HG02623 (cell line): ENCODE measurements at regions not wholly inside any gene's neighbourhood (a gene's known extent, or its start where the extent isn't known, plus 50 kb on each side); places are given as distances from the start of the nearest gene placed in this dataset.

Source experiments
- ATAC-seq: cut with Tn5 transposase; IDR thresholded peaks from one replicate; pipeline ENCODE4 v1.9.1; 2021; ENCODE audit warnings: moderate library complexity; ENCODE audit not compliant: unreplicated experiment

- no peak for ATAC-seq
Observed at GRCh38 chr7:85464042-85464651, 277.3 kb upstream of the SEMA3D start.

GRCh38 chr7:85462671-85463070, 275.8 kb upstream of the SEMA3D start:
- no peak for ATAC-seq

- no peak for ATAC-seq
Observed at GRCh38 chr7:85457911-85458310, 271.1 kb upstream of the SEMA3D start.

- no peak for ATAC-seq
Observed at GRCh38 chr7:85456254-85456653, 269.4 kb upstream of the SEMA3D start.

GRCh38 chr7:85454904-85455303, 268.0 kb upstream of the SEMA3D start:
- ATAC-seq, result no peak

- ATAC-seq, result no peak
Observed at GRCh38 chr7:85452674-85453073, 265.8 kb upstream of the SEMA3D start.

- ATAC-seq, result no peak
Observed at GRCh38 chr7:85449478-85449877, 262.6 kb upstream of the SEMA3D start.

- ATAC-seq, result no peak
Observed at GRCh38 chr7:85447004-85447403, 260.1 kb upstream of the SEMA3D start.

- no peak for ATAC-seq
Observed at GRCh38 chr7:85426487-85426960, 239.7 kb upstream of the SEMA3D start.

GRCh38 chr7:85424298-85424697, 237.4 kb upstream of the SEMA3D start:
- ATAC-seq, result no peak

- no peak for ATAC-seq
Observed at GRCh38 chr7:85423209-85423895, 236.5 kb upstream of the SEMA3D start.

- no peak for ATAC-seq
Observed at GRCh38 chr7:85415743-85416142, 228.9 kb upstream of the SEMA3D start.

GRCh38 chr7:85413718-85414117, 226.9 kb upstream of the SEMA3D start:
- ATAC-seq, result no peak

GRCh38 chr7:85412912-85413311, 226.1 kb upstream of the SEMA3D start:
- ATAC-seq, result no peak

GRCh38 chr7:85407391-85407790, 220.5 kb upstream of the SEMA3D start:
- ATAC-seq, result no peak

GRCh38 chr7:85405016-85405902, 218.4 kb upstream of the SEMA3D start:
- no peak for ATAC-seq

GRCh38 chr7:85396676-85397075, 209.8 kb upstream of the SEMA3D start:
- no peak for ATAC-seq

GRCh38 chr7:85392789-85393188, 205.9 kb upstream of the SEMA3D start:
- no peak for ATAC-seq

GRCh38 chr7:85392326-85392725, 205.5 kb upstream of the SEMA3D start:
- no peak for ATAC-seq

- ATAC-seq, result no peak
Observed at GRCh38 chr7:85386460-85386859, 199.6 kb upstream of the SEMA3D start.

GRCh38 chr7:85384392-85384791, 197.5 kb upstream of the SEMA3D start:
- no peak for ATAC-seq

- ATAC-seq, result no peak
Observed at GRCh38 chr7:85381212-85381611, 194.4 kb upstream of the SEMA3D start.
